HEK293T (cell line): ENCODE measurements at regions not wholly inside any gene's neighbourhood (a gene's known extent, or its start where the extent isn't known, plus 50 kb on each side); places are given as distances from the start of the nearest gene placed in this dataset.

Experiments used
- ARNT ChIP-seq: fragments of 450-650 bp; IDR thresholded peaks from 2 replicates; pipeline ENCODE4 v1.6.1; 2017; ENCODE audit warnings: mild to moderate bottlenecking
- BHLHE40 ChIP-seq: fragments of 450-650 bp; IDR thresholded peaks from 2 replicates; pipeline ENCODE4 v1.6.1; 2016; ENCODE audit warnings: mild to moderate bottlenecking, moderate library complexity, borderline replicate concordance
- ELF4 ChIP-seq: fragments of 450-650 bp; IDR thresholded peaks from 2 replicates; pipeline ENCODE4 v1.6.1; 2017; ENCODE audit warnings: antibody characterized with exemption
- FOXK2 ChIP-seq: fragments of 450-650 bp; IDR thresholded peaks from 2 replicates; pipeline ENCODE4 v1.6.1; 2016; ENCODE audit warnings: mild to moderate bottlenecking
- FOXM1 ChIP-seq: fragments of 450-650 bp; IDR thresholded peaks from 2 replicates; pipeline ENCODE4 v1.6.1; 2017; ENCODE audit warnings: mild to moderate bottlenecking, borderline replicate concordance
- HDGF ChIP-seq: fragments of 450-650 bp; IDR thresholded peaks from 2 replicates; pipeline ENCODE4 v1.6.1; 2017; ENCODE audit warnings: antibody characterized with exemption, borderline replicate concordance
- LEF1 ChIP-seq: fragments of 450-650 bp; IDR thresholded peaks from 2 replicates; pipeline ENCODE4 v1.6.1; 2017; ENCODE audit warnings: mild to moderate bottlenecking, borderline replicate concordance
- NFRKB ChIP-seq: fragments of 450-650 bp; IDR thresholded peaks from 2 replicates; pipeline ENCODE4 v1.6.1; 2016; ENCODE audit warnings: mild to moderate bottlenecking, moderate library complexity
- SP1 ChIP-seq: fragments of 450-650 bp; IDR thresholded peaks from 2 replicates; pipeline ENCODE4 v1.6.1; 2017
- SUZ12 ChIP-seq: fragments of 450-650 bp; IDR thresholded peaks from 2 replicates; pipeline ENCODE4 v1.6.1; 2016; ENCODE audit warnings: mild to moderate bottlenecking
- TARDBP ChIP-seq: fragments of 450-650 bp; IDR thresholded peaks from 2 replicates; pipeline ENCODE4 v1.6.1; 2016

- no peak for TF ChIP-seq FOXM1
- no peak for TF ChIP-seq SP1
- TF ChIP-seq BHLHE40: no peak
- TF ChIP-seq LEF1: no peak
- no peak for TF ChIP-seq NFRKB
- no peak for TF ChIP-seq HDGF
- TF ChIP-seq ARNT: no peak
- no peak for TF ChIP-seq FOXK2
- TF ChIP-seq SUZ12: no peak
- TF ChIP-seq ELF4: no peak
- TF ChIP-seq TARDBP: no peak
Observed at GRCh38 chr5:31052937-31053658, 140.4 kb upstream of the CDH6 start.
